ENCODE measurements at regions not wholly inside any gene's neighbourhood (a gene's known extent, or its start where the extent isn't known, plus 50 kb on each side); places are given as distances from the start of the nearest gene placed in this dataset.

DNA sequence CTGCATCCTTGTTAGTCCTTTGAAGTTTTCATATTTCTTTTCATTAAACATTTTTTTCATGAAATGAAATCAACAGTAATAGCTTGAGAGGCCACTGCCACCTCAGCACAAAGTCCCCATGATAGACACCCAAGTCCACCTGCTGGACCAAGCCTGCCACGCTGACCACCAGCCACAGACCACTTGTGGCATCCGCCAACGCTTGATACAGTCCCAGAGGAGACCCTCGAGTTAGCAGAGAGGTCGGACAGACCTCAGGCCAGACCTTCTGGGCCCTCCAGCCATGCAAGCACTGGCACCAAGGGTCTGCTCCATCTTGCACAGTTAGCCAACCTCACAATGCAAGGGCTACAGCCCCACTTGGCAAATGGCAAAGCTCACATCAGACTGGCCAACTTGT is 91.8 kb upstream of the RTL6 start:
- no peak for DNase-seq

- no peak for DNase-seq
Observed at GRCh38 chr22:44588348-44588747, 90.3 kb upstream of the RTL6 start.

DNA sequence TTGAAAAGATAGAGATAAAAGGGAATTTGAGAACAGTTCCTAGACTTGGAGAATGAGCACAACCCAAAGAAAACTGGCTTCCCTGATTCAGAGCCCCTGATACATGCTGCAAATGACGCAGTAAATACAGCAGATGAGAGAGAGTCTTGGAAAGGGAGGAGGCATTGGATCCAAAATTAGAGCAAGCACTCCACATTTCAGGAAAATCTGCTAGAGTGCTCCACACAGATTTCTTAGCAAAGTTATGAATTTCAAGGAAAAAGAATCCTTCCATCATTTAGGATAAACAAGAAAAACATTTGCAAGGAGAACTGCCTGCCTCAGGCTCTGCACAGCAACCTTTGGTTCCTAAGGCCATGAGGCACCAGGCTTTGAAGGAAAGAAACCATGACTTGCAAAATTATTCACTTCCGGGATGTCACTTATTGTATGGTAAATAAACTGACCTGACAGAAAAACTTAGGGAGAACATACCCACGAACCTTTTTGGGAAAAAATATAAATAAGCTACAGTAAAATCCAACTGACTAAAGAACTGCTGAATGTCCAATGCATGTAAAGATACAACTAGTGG is 89.8 kb upstream of the RTL6 start:
- DNase-seq = no peak

DNA sequence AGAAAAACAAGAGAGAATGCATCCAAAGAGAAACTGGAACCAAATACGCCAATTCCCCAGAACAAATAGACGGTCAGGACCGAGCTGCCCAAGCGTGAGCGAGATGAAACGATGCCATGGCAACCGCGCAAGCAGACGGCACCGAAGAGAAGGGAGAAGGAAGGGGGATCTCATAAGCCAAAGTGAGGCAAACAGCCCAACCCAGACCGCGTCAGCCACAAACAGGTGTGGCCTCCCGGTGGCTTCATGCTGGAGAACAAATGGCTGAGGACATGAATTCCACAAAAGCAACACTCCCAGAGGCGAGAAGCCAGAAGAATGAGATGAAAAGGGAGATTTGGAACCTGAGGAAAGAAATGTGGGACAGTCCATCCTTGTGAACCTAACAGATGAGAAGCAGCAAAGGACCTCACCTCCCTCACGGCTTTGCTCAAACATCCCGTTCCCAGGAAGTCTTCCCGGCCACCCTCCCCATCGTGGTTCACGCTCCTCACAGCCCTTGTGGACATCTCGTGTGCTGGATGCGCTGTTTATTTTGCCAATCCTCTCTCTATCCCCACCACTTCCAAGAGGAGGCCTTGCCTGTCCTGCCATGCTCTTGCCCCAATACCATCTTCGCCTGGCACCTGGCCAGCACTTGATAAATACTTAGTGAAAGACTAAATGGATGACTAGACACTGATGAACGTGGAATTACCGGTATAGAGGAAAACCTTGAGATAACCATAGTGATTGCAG is 89.1 kb upstream of the RTL6 start:
- DNase-seq = no peak

GRCh38 chr22:44586351-44586990 is 88.4 kb upstream of the RTL6 start:
- no peak for DNase-seq

DNA sequence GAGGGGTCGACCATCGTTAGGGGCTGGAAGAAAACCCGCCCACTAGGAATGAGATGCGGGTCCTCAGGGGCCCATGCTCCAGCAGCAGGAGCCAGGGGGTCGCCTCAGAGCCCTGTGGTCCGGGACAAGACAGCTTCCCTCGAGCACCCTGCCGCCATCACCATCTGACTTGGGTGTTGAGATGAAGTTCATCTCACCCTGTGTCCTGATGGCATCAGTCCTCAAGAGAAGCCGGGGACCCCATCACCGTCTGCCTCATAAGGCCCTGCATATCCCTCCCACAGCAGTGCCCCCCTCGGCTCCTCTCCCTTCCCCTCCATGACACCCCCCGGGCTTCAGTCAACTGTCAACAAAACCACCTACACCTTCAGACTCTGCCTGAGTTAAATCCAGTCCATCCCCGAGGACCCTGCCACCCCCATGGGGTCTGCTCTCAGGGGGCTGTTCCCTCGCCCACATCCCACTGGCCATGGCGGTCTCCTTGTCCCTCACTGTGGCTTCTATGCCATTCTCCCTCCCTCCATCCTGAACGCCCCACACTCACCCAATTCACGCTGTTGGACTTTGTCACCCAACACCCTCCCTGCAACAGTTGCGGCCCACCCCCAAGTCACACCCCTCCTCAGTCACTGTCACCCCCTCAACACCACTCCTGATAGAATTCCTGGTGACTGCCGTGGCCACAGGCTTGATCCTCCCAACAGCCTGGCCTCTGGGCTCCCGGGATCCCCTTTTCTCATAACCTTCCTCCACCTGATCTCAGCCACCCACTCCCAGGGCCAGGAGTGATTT is 87.7 kb upstream of the RTL6 start:
- DNase-seq = no peak

DNA sequence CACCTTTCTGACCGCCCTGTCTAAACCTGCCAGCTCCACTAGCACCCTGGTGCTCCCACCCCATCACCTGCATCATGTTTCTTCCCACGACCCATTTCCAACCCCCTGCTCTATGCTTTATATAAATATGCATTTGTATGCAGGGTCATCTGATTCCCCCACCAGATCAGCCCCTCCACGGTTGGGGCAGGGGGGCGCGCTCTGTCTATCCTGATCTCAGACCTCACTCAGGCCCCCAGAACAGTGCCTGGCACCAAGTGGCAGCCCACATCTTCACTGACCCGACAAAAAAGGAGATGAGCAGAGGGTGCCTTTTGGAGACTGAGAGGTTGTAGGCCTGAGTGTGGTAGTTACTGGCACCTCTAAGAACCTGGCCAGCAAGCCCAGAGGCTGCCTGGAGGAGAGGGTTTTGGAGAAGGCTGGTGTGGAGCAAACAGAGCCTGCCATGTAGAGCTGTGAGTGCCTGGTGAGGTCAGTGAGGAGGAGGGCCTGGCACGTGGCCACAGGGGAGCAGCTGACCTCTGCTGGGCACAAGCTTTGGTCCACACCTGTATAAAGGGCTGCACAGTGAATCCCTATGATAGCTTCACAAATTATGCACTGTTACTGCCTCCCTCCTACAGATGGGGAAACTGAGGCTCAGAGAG is 86.3 kb upstream of the RTL6 start:
- DNase-seq = no peak

DNA sequence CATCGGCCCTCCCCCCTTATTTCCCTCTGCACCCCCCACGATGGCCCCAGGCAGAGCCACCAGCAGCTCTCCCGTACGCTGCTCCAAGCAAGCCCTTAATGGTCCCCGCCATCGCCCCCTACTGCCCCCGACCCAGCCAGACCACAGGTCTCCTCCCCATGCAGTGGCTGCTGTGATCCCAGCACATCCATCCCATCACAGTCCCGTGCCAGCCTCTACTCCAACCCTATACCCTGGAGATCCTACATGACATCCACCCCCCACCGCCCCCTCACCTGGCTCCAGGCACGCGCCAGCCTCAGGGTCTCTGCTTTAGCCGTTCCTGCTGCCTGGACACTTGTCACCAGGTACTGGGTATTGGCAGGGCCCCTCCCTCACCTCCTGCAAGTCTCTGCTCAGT is 85.8 kb upstream of the RTL6 start:
- DNase-seq = no peak

DNA sequence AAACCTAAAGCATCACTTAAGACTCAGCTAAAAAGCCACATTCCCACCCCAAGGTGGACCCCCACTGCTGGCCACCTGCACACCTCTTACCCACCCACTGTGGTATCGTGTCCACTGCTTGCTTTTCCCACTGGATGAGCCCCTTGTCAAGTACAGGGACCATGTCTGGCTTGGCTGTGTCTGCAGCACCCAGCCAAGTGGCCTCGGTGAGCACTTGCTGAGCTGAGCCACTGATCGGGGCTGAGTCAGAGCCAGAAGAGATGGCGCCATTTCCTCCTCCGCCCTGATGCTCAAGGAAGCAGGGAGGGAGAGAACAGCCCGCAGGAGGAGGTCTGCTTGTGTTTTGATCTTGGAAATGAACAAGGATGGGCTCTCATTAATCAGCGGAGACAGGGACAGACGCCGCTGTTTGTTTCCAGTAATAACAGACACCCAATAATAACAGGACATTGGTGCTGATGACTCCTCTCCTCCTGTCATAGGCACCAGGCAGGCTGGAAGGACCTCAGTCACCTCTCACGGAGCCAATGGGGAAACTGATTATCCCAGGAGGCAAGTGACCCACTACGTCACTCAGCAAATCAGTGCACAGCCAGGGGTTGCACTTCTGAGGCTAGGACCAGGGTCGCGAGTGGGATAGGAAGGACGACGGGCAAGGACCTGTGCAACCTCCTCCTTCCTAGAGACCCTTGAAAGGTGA is 85.2 kb upstream of the RTL6 start:
- no peak for DNase-seq

DNA sequence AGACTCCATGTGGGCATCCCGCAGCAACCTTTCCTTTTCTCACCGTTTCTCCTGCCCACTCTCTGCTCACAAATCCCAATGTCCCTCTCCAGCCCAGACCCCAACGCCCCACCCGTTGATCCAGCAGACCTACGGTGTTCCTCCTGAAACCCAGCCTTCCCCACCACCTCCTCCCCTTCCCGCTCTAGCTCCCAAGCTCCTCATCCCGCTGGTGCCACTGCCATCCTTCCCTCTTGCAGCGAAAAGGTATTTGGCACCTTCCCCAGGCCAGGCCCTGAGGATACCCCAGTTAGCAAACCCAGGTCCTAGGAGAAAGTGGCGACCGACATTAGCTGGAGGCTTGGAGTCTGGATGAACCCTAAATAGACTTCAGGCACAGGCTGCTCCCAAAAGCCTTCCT is 84.0 kb upstream of the RTL6 start:
- DNase-seq = no peak

DNA sequence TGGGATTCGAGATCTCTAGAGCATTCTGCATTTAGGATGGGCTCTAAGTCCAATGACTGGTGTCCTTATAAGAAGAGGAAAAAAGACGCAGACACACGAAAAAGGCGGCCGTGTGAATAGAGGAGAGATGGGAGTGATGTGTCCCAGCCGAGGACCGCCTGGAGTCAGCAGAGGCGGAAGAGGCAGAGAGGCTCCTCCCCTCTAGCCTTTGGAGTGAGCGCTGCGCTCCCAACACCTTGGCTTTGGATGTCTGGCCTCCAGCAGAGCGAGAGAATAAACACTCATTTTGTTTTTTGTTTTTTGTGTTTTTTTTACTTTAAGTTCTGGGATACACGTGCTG is 83.0 kb upstream of the RTL6 start:
- no peak for DNase-seq

DNA sequence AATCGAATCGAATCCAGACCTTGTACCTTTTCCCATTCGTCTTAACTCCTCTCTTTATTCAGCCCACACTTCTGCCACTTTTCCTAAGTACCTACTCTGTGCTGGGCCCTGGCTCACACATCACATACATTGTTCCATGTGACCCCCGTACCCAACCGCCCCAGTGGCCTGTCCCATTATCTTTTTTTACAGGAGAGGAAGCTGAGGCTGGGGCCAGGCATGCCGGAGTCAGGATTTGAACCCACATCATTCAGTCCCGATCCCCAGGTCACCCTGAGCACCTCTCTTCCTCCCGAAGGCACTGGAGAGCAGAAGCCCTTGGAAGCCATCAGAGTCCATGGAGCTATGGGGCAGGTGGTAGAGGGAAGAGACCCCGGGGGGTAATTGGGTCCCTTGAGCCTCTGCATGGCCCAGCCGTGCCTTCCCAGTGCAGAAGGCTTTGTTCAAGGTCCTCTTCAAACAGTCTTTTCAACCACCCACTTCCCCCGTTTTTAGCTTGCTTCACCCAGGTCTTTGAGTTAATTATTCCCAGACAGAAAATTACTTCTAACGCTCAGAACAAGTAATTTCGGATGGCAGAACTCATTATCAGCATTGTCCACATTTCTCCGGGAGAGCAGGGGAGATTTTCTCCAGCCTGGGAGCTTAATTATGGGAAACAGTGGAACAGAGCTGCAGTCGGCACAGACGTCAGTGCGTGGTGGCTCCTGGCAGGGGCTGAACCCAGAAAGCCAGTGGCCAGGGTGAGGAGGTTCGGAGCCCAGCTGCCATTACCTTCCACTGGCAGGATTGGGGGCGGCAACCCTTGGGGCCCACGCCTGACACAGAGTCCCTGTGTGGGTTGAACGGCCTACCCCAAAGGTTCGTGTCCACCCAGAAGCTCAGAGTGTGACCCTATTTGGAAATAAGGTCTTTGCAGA is 82.4 kb upstream of the RTL6 start:
- no peak for DNase-seq

GRCh38 chr22:44578516-44579230 is 80.6 kb upstream of the RTL6 start:
- DNase-seq = no peak

DNA sequence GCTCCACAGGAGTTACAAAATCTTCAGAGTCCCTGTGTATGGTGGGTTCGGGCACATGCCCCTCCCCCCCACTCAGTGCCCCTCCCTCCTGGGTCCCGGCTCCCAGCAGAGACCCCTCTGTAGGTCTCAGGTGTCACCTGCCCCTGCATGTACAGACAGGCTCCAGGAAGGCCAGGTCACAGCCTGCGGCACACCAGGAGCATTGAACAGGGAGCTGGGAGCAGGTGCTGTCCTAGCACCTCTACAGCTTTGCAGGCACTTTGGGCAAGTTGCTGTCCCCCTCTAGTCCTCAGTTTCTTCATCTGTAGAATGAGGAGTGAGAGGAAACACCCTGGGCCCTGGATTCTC is 80.1 kb upstream of the RTL6 start:
- DNase-seq = no peak

DNA sequence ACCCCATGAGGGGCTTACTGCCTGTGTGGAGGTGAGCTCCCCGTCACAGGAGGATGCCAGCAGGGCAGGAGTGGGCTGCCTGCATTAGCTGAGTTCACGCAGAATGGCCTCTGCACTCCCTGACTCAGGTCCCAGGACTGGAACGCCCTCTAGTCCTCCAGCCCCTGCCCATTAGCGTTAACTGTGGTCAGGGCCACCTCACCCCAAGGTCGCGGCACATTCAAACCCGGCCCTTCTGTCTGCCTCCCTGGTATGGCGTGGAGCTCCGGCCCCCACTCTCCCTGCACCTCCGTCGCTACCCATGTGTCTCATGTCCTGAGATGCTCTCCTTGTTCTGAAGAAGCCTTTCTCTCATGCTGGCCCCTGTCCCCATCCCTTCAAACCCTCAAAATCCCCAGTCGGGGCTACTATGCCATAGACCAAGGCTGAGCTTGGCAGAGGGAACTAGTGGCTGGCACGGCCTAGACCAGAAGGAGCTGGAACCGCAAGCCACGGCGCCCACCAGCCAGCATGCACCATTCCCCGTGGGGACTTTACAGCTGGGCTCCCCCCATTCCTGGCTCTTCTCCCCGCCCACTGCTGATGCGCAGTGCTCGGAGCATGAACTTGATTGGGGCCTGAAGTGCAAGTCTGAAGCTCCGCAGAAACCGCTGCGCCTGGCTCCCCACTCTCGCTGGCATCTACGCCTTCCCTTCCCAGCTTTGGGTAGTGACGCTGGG is 79.5 kb upstream of the RTL6 start:
- DNase-seq = no peak

DNA sequence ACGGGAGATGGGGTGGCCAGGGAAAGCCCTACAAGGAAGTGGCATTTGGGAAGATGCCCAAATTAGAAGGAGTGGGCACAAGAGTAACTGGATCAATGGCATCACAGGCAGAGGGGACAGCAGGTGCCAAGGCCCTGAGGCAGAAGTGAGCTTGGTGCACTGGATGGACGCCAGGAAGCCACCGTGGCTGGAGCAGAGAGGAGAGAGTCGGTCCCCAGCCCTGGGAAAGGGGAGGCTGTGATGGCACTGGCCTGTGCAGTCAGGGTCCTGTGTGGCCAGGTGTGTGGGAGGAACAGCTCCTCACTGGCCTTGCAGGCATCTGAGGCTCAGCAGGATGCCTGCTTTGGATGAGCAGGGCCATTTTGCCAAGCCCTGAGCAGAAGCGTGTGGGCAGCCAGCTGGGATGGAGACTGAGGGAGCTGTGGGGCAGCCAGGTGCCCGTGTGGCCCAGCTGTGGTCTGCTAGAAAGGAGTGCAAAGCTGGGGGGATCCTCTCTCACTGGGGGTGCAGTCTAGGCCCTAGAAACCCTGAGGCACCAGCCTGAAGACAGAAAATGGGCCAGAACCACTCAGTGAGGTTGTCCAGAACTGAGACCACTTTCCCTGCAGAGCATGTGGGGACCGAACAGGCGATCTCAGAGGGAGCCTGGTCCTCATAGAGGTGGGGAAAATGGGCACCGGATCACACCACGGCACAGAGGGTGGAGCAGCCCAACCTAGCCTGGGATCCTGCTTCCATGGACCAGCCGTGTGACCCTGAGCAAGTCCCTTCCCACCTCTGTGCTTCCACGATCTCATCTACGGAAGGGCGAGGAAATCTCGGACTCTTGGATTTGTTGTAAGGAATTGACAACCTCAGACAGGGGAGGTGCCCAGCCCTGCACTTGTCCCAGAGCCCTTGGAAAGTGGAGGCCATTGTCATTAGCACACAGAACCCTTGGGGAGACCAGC is 78.6 kb upstream of the RTL6 start:
- no peak for DNase-seq

- DNase-seq = no peak
Observed at GRCh38 chr22:44575381-44576268, 77.6 kb upstream of the RTL6 start.

All from activated CD4-positive, alpha-beta T cell treated with anti-CD3 and anti-CD28 coated beads for 4 hours (primary cell).